Glutamatergic neuron (in vitro differentiated cells): ENCODE measurements at regions not wholly inside any gene's neighbourhood (a gene's known extent, or its start where the extent isn't known, plus 50 kb on each side); places are given as distances from the start of the nearest gene placed in this dataset.
A peak's percentile ranks its signal among the peaks of the same experiment; 100 is the strongest.

Source experiments
- DNase-seq: peaks from one replicate; pipeline ENCODE4 v3.0.0; 2022
- H3K27ac Mint-ChIP-seq: one replicate; pipeline ENCODE4 v1.8.0; 2020; ENCODE audit warnings: mild to moderate bottlenecking, mixed read lengths, inconsistent platforms; ENCODE audit not compliant: unreplicated experiment
- H3K27me3 Mint-ChIP-seq: one replicate; pipeline ENCODE4 v1.8.0; 2020; ENCODE audit warnings: mild to moderate bottlenecking, moderate library complexity, mixed read lengths, inconsistent platforms; ENCODE audit not compliant: unreplicated experiment
- H3K36me3 Mint-ChIP-seq: one replicate; pipeline ENCODE4 v1.8.0; 2020; ENCODE audit warnings: mild to moderate bottlenecking, mixed read lengths, inconsistent platforms; ENCODE audit not compliant: unreplicated experiment
- H3K4me1 Mint-ChIP-seq: one replicate; pipeline ENCODE4 v1.8.0; 2020; ENCODE audit warnings: mild to moderate bottlenecking, low read depth, mixed read lengths, inconsistent platforms; ENCODE audit not compliant: unreplicated experiment
- H3K4me3 Mint-ChIP-seq: one replicate; pipeline ENCODE4 v1.8.0; 2020; ENCODE audit warnings: mild to moderate bottlenecking, mixed read lengths, inconsistent platforms; ENCODE audit not compliant: unreplicated experiment
- H3K9me3 Mint-ChIP-seq: one replicate; pipeline ENCODE4 v1.8.0; 2020; ENCODE audit warnings: mild to moderate bottlenecking, moderate library complexity, mixed read lengths, inconsistent platforms; ENCODE audit not compliant: unreplicated experiment
- TF ChIP-seq, protein P1 (sequence below): fragments of 200-600 bp; sonication (generic); IDR thresholded peaks from one replicate; pipeline ENCODE4 v1.5.0; 2021; ENCODE audit not compliant: partially characterized antibody, unreplicated experiment

- Mint-ChIP-seq H3K4me1 (no peaks in the 10 kb centered on the region), H3K27ac (no peak overlapping the region), H3K4me3 (no peak overlapping the region), H3K9me3 (no peaks in the 10 kb centered on the region), H3K27me3 (no peaks in the 10 kb centered on the region), H3K36me3 (no peaks in the 10 kb centered on the region)
- TF ChIP-seq, protein P1, sequence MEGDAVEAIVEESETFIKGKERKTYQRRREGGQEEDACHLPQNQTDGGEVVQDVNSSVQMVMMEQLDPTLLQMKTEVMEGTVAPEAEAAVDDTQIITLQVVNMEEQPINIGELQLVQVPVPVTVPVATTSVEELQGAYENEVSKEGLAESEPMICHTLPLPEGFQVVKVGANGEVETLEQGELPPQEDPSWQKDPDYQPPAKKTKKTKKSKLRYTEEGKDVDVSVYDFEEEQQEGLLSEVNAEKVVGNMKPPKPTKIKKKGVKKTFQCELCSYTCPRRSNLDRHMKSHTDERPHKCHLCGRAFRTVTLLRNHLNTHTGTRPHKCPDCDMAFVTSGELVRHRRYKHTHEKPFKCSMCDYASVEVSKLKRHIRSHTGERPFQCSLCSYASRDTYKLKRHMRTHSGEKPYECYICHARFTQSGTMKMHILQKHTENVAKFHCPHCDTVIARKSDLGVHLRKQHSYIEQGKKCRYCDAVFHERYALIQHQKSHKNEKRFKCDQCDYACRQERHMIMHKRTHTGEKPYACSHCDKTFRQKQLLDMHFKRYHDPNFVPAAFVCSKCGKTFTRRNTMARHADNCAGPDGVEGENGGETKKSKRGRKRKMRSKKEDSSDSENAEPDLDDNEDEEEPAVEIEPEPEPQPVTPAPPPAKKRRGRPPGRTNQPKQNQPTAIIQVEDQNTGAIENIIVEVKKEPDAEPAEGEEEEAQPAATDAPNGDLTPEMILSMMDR = no peak
- DNase-seq = no peak
Measured at GRCh38 chr3:25957026-25957425, 167.1 kb downstream of the OXSM start.

GRCh38 chr3:25960776-25961175 lies 170.9 kb downstream of the OXSM start:
- Mint-ChIP-seq H3K27ac (no peak overlapping the region), H3K36me3 (no peaks in the 10 kb centered on the region), H3K4me3 (no peak overlapping the region), H3K27me3 (no peaks in the 10 kb centered on the region), H3K4me1 (no peaks in the 10 kb centered on the region), H3K9me3 (no peaks in the 10 kb centered on the region)
- no peak for DNase-seq
- TF ChIP-seq, protein P1 = no peak

DNA sequence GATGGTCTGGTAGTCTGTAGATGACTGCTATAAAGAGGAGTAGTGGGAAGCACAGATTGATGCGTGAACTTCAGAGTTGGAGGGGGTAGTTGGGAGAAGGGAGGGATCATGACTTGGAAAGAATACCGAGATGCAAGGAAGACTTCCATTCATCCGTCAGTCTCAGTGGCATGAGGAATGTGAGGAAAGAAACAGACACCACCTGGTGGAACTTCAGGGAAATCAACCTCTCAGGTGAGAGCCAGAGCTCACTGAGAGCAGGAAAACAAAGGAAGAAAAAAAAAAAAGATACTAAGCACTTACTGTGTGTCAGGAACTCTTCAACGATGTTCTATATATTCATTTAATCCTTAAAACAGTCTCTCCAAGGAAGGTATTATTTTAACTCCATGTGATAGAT lies 172.4 kb downstream of the OXSM start:
- DNase-seq = no peak
- Mint-ChIP-seq H3K4me1 (no peaks in the 10 kb centered on the region), H3K9me3 (no peaks in the 10 kb centered on the region)

GRCh38 chr3:25964141-25964540 lies 174.3 kb downstream of the OXSM start:
- Mint-ChIP-seq H3K4me1 (no peaks in the 10 kb centered on the region), H3K36me3 (no peaks in the 10 kb centered on the region), H3K4me3 (no peak overlapping the region), H3K27me3 (no peaks in the 10 kb centered on the region), H3K9me3 (no peaks in the 10 kb centered on the region), H3K27ac (no peak overlapping the region)
- TF ChIP-seq, protein P1 = no peak
- no peak for DNase-seq

More for the DNA sequence above, 172.4 kb downstream of the OXSM start:
- no peaks in the 10 kb centered on the region for H3K27me3 Mint-ChIP-seq
- no peaks in the 10 kb centered on the region for H3K36me3 Mint-ChIP-seq
- no peak overlapping the region for H3K27ac Mint-ChIP-seq
- TF ChIP-seq, protein P1 = peak; percentile 25
- H3K4me3 Mint-ChIP-seq = no peak overlapping the region

- DNase-seq = no peak
- Mint-ChIP-seq H3K36me3 (peaks cover 7% of the 10 kb centered on the region), H3K4me3 (no peak overlapping the region), H3K9me3 (no peaks in the 10 kb centered on the region), H3K27ac (no peak overlapping the region), H3K27me3 (no peaks in the 10 kb centered on the region), H3K4me1 (no peaks in the 10 kb centered on the region)
- TF ChIP-seq, protein P1 = no peak
Measured at GRCh38 chr3:25967385-25967784, 177.5 kb downstream of the OXSM start.
